Panc1 (cell line): ENCODE measurements at regions not wholly inside any gene's neighbourhood (a gene's known extent, or its start where the extent isn't known, plus 50 kb on each side); places are given as distances from the start of the nearest gene placed in this dataset.

ENCODE experiments used
- ATAC-seq: fragments of 200-7000 bp; cut with Tn5 transposase; 2 replicates; pipeline ENCODE4 v1.9.1; 2020; ENCODE audit warnings: mild to moderate bottlenecking, moderate library complexity
- BruUV-seq: library from RNA; stranded (reverse); fragments of 400-500 nt; replicated peaks from 2 replicates; lab custom pipeline; 2021; lab: Mats Ljungman, UMichigan
- CTCF ChIA-PET: fragments of 300-600 bp; sonication (Branson Sonifier 250); formaldehyde crosslinking; loops from one replicate; lab custom pipeline; 2022; ENCODE audit warnings: antibody characterized with exemption; lab: Charles Lee
- POLR2A ChIA-PET: fragments of 300-600 bp; sonication (Branson Sonifier 250); formaldehyde crosslinking; loops from one replicate; lab custom pipeline; 2022; ENCODE audit warnings: antibody characterized with exemption; lab: Charles Lee
- DNase-seq: peaks from one replicate; pipeline ENCODE4 v3.0.0-alpha.2; 2010; ENCODE audit warnings: low read depth, low spot score
- H3K27ac ChIP-seq: 2 replicates; pipeline ENCODE4 v1.5.1; 2011; ENCODE audit warnings: mild to moderate bottlenecking, low read length, inconsistent platforms
- H3K27me3 ChIP-seq: fragments of 200-500 bp; sonication (Bioruptor generic); 2 replicates; pipeline ENCODE4 v1.6.0; 2014; ENCODE audit warnings: low read length, inconsistent platforms; ENCODE audit not compliant: control insufficient read depth, insufficient read depth
- H3K36me3 ChIP-seq: fragments of 200-500 bp; sonication (Bioruptor generic); 2 replicates; pipeline ENCODE4 v1.5.1; 2014; ENCODE audit warnings: inconsistent platforms, mild to moderate bottlenecking, low read length, moderate library complexity; ENCODE audit not compliant: control insufficient read depth, insufficient read depth
- H3K4me1 ChIP-seq: 2 replicates; pipeline ENCODE4 v1.5.1; 2011; ENCODE audit warnings: inconsistent platforms, mild to moderate bottlenecking, low read length, moderate library complexity; ENCODE audit not compliant: control insufficient read depth, insufficient read depth
- H3K4me3 ChIP-seq, 2 experiments: 2 replicates each; pipeline ENCODE4 v1.5.1; 2011 to 2012; ENCODE audit warnings: low read depth in 2 of 2, low read length in 2 of 2, mild to moderate bottlenecking in 2 of 2, inconsistent platforms in 1 of 2, moderate library complexity in 1 of 2
- H3K9me3 ChIP-seq: fragments of 200-500 bp; sonication (Bioruptor generic); 2 replicates; pipeline ENCODE4 v1.5.1; 2014; ENCODE audit warnings: low read depth, mild to moderate bottlenecking, inconsistent platforms, low read length, moderate library complexity; ENCODE audit not compliant: control insufficient read depth, insufficient read depth
- CTCF ChIP-seq: fragments of 450-650 bp; IDR thresholded peaks from 2 replicates; pipeline ENCODE4 v1.5.1; 2017; ENCODE audit warnings: mild to moderate bottlenecking
- POLR2AphosphoS5 ChIP-seq: IDR thresholded peaks from 2 replicates; pipeline ENCODE4 v1.6.1; 2012; ENCODE audit warnings: mild to moderate bottlenecking, low read depth, low read length, moderate library complexity
- REST ChIP-seq, 2 experiments: IDR thresholded peaks; 2 replicates each; pipeline ENCODE4 v1.6.1; 2011 to 2012; ENCODE audit warnings: low read depth in 2 of 2, control low read depth in 1 of 2, low read length in 1 of 2, mild to moderate bottlenecking in 1 of 2, moderate library complexity in 1 of 2; ENCODE audit not compliant: insufficient read depth in 1 of 2
- SIN3A ChIP-seq: IDR thresholded peaks from 2 replicates; pipeline ENCODE4 v1.6.1; 2012; ENCODE audit warnings: low read depth, mild to moderate bottlenecking, low read length, moderate library complexity, borderline replicate concordance; ENCODE audit not compliant: insufficient read depth
- TCF7L2 ChIP-seq: IDR thresholded peaks from 2 replicates; pipeline ENCODE4 v1.6.1; 2011; ENCODE audit warnings: mild to moderate bottlenecking, low read depth, low read length, inconsistent platforms
- in situ Hi-C: cut with HindIII; loops from 2 replicates; pipeline ENCODE4 v1.10.0; 2016; ENCODE audit warnings: low sequenced_read_pairs, low pct_unique_long_range_greater_than_20kb
- intact Hi-C: fragments of 100-400 bp; cut with micrococcal nuclease; formaldehyde crosslinking; loops from one replicate; pipeline ENCODE4 v1.10.0; 2022; ENCODE audit not compliant: unreplicated experiment

DNA sequence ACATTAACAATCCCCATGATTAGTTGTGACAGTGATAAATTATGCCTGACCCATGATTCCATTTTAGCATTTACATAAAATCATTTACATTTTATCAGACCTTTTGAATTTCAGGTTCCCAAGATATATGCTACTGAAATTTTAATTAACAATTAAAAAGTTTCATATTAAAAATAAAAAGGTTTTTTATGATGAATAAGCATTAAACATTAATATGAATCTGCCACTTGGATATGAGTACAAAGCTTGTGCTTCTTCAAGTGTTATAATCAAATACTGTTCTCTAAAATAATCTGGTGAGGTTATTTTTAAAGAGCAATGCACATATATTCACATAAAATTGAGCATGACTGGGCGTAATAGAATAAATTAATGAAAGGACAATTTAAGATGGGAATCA is 1218.0 kb downstream of the CNTNAP5 start:
- ChIA-PET POLR2A (no interaction called here), CTCF (no interaction called here)
- Histone ChIP-seq H3K36me3 (no peaks in the 10 kb centered on the region), H3K9me3 (no peaks in the 10 kb centered on the region), H3K27ac (no peak overlapping the region), H3K4me3 (no peak overlapping the region), H3K4me1 (no peaks in the 10 kb centered on the region), H3K27me3 (no peaks in the 10 kb centered on the region)
- no TSS peak for BruUV-seq
- in situ Hi-C loops: no loop called here
- intact Hi-C loops: no loop called here
- TF ChIP-seq CTCF (no peak), SIN3A (no peak), REST (IDR thresholded peaks at IDR 0.05; ENCODE audit: insufficient read depth in 1 of 2, low read depth in 2 of 2, low read length in 1 of 2) (no peak), POLR2AphosphoS5 (no peak), TCF7L2 (no peak)
- ATAC-seq: no peak
- no peak for DNase-seq

DNA sequence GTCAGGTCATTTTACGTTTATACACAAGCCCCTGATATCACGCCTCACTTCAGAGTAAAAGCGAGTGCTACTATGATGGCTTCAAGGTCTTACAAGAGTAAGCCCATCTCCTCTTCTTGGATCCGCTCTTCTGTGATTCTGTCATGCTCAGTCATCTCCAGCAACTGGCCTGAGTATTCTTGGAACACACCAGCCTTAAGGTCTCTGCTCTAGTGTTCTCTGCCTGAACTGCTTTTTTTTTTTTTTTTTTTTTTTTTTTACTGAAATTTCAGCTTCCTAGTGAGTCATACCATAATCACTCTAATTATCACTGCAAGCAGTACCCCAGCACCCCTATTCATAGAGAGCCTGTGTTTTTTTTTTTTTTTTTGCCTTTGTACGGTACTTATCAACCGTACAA is 1228.9 kb downstream of the CNTNAP5 start:
- no peak for ATAC-seq

More for the DNA sequence above, 1228.9 kb downstream of the CNTNAP5 start:
- intact Hi-C loops: no loop called here
- in situ Hi-C loops: no loop called here
- CTCF ChIA-PET: no interaction called here
- Histone ChIP-seq H3K4me1 (no peaks in the 10 kb centered on the region), H3K36me3 (no peaks in the 10 kb centered on the region), H3K4me3 (no peak overlapping the region), H3K27me3 (no peaks in the 10 kb centered on the region), H3K27ac (no peak overlapping the region), H3K9me3 (no peaks in the 10 kb centered on the region)
- BruUV-seq: no TSS peak
- TF ChIP-seq REST (IDR thresholded peaks at IDR 0.05; ENCODE audit: insufficient read depth in 1 of 2, low read depth in 2 of 2, low read length in 1 of 2) (no peak), POLR2AphosphoS5 (no peak), SIN3A (no peak), CTCF (no peak), TCF7L2 (no peak)
- DNase-seq: no peak
- POLR2A ChIA-PET: no interaction called here
